Ectodermal cell (in vitro differentiated cells): ENCODE measurements at regions not wholly inside any gene's neighbourhood (a gene's known extent, or its start where the extent isn't known, plus 50 kb on each side); places are given as distances from the start of the nearest gene placed in this dataset.

Experiments used
- H3K27ac ChIP-seq: 2 replicates; pipeline ENCODE4 v1.7.0; 2013; ENCODE audit warnings: mild to moderate bottlenecking, low read depth, low read length; ENCODE audit not compliant: insufficient read depth, poor library complexity, severe bottlenecking
- H3K27me3 ChIP-seq: 2 replicates; pipeline ENCODE4 v1.7.0; 2013; ENCODE audit warnings: mild to moderate bottlenecking, low read length; ENCODE audit not compliant: insufficient read depth, control insufficient read depth, poor library complexity, severe bottlenecking
- H3K36me3 ChIP-seq: one replicate; pipeline ENCODE4 v1.7.0; 2013; ENCODE audit warnings: low read length; ENCODE audit not compliant: control insufficient read depth, insufficient read depth
- H3K4me1 ChIP-seq: one replicate; pipeline ENCODE4 v1.7.0; 2013; ENCODE audit warnings: low read length; ENCODE audit not compliant: control insufficient read depth, insufficient read depth
- H3K4me3 ChIP-seq: 2 replicates; pipeline ENCODE4 v1.7.0; 2013; ENCODE audit warnings: low read depth, low read length, control low read depth; ENCODE audit not compliant: insufficient read depth
- H3K9me3 ChIP-seq: 2 replicates; pipeline ENCODE4 v1.7.0; 2013; ENCODE audit warnings: mild to moderate bottlenecking, low read length, moderate library complexity; ENCODE audit not compliant: control insufficient read depth
- whole genome bisulfite sequencing, 2 experiments: methylation state at CpG; one replicate each; pipeline ENCODE4 v1.1.7; 2013; ENCODE audit warnings: missing lambda C conversion rate in 2 of 2; 5-methylcytosine and 5-hydroxymethylcytosine counted together

GRCh38 chr6:168948002-168948401, 305.6 kb downstream of the THBS2 start:
- WGBS, 2 experiments, result 81 to 87% methylated on average over 6 of the region's 6 CpGs
- Histone ChIP-seq H3K4me3 (no peak overlapping the region), H3K36me3 (no peaks in the 10 kb centered on the region), H3K27me3 (no peaks in the 10 kb centered on the region), H3K27ac (no peak overlapping the region), H3K4me1 (no peaks in the 10 kb centered on the region), H3K9me3 (peaks cover 3% of the 10 kb centered on the region)

- 86 to 92% methylated on average over 12 to 13 of the region's 13 CpGs for WGBS, 2 experiments
- H3K4me1 ChIP-seq, result no peaks in the 10 kb centered on the region
- no peaks in the 10 kb centered on the region for H3K9me3 ChIP-seq
- no peaks in the 10 kb centered on the region for H3K36me3 ChIP-seq
- no peak overlapping the region for H3K4me3 ChIP-seq
- H3K27ac ChIP-seq, result no peak overlapping the region
- no peaks in the 10 kb centered on the region for H3K27me3 ChIP-seq
Observed at GRCh38 chr6:168943231-168943905, 310.3 kb downstream of the THBS2 start.

- Histone ChIP-seq H3K4me3 (no peak overlapping the region), H3K9me3 (no peaks in the 10 kb centered on the region), H3K36me3 (no peaks in the 10 kb centered on the region), H3K27me3 (no peaks in the 10 kb centered on the region), H3K27ac (no peak overlapping the region), H3K4me1 (no peaks in the 10 kb centered on the region)
- WGBS, 2 experiments, result 93 to 94% methylated on average over 13 of the region's 13 CpGs
Observed at GRCh38 chr6:168942646-168943045, 311.0 kb downstream of the THBS2 start.

DNA sequence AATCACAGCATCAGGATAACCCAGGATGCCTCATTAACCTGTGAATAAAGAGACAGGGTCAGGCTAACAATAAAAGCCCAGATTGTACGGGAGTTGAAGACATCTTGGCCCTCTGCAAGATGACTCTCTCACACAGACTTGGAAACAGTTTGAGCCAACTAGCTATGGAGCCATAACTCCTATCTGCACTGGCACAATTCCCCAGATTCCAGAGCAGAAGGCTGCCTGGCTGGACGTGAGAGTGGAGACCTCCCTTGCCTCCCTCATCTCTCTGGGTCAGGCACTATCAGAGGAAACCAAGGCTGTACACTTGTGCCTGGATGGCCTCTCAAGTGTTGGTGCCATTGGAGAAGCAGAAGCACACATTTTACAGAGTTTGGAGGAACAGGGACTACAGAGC, 312.6 kb downstream of the THBS2 start:
- no peak overlapping the region for H3K27ac ChIP-seq
- no peaks in the 10 kb centered on the region for H3K36me3 ChIP-seq
- 85 to 92% methylated on average over 2 of the region's 2 CpGs for WGBS, 2 experiments
- H3K9me3 ChIP-seq, result no peaks in the 10 kb centered on the region
- H3K4me3 ChIP-seq, result no peak overlapping the region
- H3K4me1 ChIP-seq, result no peaks in the 10 kb centered on the region
- H3K27me3 ChIP-seq, result no peaks in the 10 kb centered on the region

- no peak overlapping the region for H3K27ac ChIP-seq
- H3K4me3 ChIP-seq, result no peak overlapping the region
- H3K4me1 ChIP-seq, result no peaks in the 10 kb centered on the region
- no peaks in the 10 kb centered on the region for H3K9me3 ChIP-seq
- WGBS, 2 experiments, result 97% methylated on average over 13 of the region's 13 CpGs
- no peaks in the 10 kb centered on the region for H3K27me3 ChIP-seq
- H3K36me3 ChIP-seq, result no peaks in the 10 kb centered on the region
Observed at GRCh38 chr6:168939796-168940195, 313.9 kb downstream of the THBS2 start.

GRCh38 chr6:168939041-168939440, 314.6 kb downstream of the THBS2 start:
- Histone ChIP-seq H3K4me3 (no peak overlapping the region), H3K9me3 (no peaks in the 10 kb centered on the region), H3K4me1 (no peaks in the 10 kb centered on the region), H3K27ac (no peak overlapping the region), H3K36me3 (no peaks in the 10 kb centered on the region), H3K27me3 (no peaks in the 10 kb centered on the region)
- 90 to 94% methylated on average over 4 of the region's 4 CpGs for WGBS, 2 experiments

DNA sequence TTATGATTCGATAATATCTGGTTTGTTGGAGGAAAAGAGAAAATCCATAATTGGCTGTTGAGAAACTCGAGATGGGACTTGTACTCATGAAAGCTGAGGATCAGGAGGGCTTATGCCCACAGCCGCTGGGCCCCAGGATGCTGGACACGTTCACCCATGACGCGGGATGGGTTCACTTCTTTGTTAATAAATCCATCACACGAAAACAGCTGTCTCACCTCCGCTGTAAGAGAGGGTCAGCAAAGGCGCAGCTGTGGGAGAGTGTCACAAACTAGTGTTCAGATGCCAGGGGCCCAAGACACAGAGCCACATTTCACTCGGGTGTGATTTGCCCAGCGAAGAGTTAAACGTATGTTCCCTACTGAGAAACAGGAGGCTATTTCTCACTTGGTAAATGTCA, 315.1 kb downstream of the THBS2 start:
- Histone ChIP-seq H3K36me3 (no peaks in the 10 kb centered on the region), H3K4me1 (no peaks in the 10 kb centered on the region), H3K27ac (no peak overlapping the region), H3K9me3 (no peaks in the 10 kb centered on the region), H3K27me3 (no peaks in the 10 kb centered on the region), H3K4me3 (no peak overlapping the region)
- 94 to 95% methylated on average over 12 of the region's 12 CpGs for WGBS, 2 experiments

- Histone ChIP-seq H3K4me1 (no peaks in the 10 kb centered on the region), H3K4me3 (no peak overlapping the region), H3K9me3 (no peaks in the 10 kb centered on the region), H3K27ac (no peak overlapping the region), H3K36me3 (no peaks in the 10 kb centered on the region), H3K27me3 (no peaks in the 10 kb centered on the region)
- WGBS, 2 experiments, result 79 to 98% methylated on average over 5 to 7 of the region's 7 CpGs
Observed at GRCh38 chr6:168937054-168937453, 316.6 kb downstream of the THBS2 start.

DNA sequence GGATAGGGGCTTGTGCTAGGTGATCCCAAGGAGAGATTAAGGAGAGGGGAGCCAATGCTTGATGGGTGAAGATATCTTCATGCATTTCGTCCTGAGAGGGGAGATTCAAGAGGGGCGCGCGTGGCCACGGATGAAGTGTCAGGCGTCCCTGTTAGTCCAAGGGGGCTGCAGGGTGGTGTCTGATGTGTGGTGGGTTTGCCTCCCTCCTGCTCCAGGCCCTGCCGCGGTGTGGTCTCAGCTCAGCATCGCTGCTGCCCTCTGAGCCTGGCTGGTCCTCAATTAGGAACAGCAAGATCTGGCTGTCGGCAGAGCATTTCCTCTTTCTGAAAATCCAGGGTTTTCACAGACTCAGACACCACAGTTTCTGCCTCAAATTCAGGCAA, 318.0 kb downstream of the THBS2 start:
- Histone ChIP-seq H3K36me3 (no peaks in the 10 kb centered on the region), H3K4me3 (no peak overlapping the region), H3K9me3 (peaks cover 3% of the 10 kb centered on the region), H3K27me3 (no peaks in the 10 kb centered on the region), H3K27ac (no peak overlapping the region), H3K4me1 (no peaks in the 10 kb centered on the region)
- WGBS, 2 experiments, result 90 to 94% methylated on average over 10 of the region's 10 CpGs

DNA sequence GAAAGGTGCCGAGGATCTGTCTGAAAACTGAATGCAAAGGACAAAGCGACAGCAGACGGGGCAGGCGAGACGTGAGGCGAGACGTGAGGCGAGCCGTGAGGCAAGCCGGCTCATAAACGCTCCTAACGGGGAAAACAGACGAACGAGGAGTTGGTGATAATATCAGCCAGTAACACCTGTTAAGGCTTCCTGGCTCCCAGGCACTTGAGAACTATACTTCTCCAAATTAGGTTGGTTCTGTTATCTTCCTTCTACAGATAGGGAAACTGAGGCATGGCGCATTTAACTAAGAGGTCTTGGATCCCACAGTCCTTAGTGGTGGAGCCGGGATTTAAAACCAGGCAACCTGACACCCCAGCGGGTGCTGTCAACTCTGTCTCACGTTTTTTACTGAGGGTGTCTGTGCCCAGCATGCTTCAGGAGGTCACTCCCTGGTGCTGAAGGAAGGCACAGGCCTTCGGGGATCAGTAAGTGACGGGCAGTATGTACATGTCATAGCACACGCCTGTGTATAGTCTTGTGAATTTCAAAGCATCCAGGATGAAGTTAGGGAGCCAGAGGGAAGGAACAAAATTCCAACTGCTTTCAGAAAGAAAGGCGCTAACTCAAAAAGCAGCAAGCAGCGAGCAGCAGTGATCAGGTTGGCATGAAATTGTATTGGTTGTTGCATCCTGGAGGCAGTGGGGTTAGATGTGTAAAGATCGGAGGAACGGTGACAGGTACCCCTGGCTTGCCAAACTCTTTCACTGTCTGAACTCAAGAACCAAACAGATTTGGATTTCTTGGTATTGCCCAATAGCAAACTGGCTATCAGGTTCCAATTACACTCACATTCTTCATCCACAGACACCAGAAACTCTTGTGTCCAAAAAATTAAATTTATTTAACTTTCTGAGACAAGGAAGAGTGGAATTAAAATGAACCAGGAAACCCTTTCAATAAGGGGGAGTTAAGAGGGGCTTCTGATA, 318.7 kb downstream of the THBS2 start:
- Histone ChIP-seq H3K36me3 (no peaks in the 10 kb centered on the region), H3K27ac (no peak overlapping the region), H3K9me3 (peaks cover 3% of the 10 kb centered on the region), H3K4me3 (no peak overlapping the region), H3K27me3 (no peaks in the 10 kb centered on the region), H3K4me1 (no peaks in the 10 kb centered on the region)
- 84 to 85% methylated on average over 25 of the region's 25 CpGs for WGBS, 2 experiments
